ENCODE measurements at regions not wholly inside any gene's neighbourhood (a gene's known extent, or its start where the extent isn't known, plus 50 kb on each side); places are given as distances from the start of the nearest gene placed in this dataset.

- TF ChIP-seq CTCF (conservative IDR thresholded peaks at IDR 0.05) (no peak), ZFX (IDR thresholded peaks at IDR 0.05) (no peak)
Measured at GRCh38 chr4:45475548-45475947, 648.3 kb downstream of the GABRG1 start.
